GM18505 (cell line): ENCODE measurements at regions not wholly inside any gene's neighbourhood (a gene's known extent, or its start where the extent isn't known, plus 50 kb on each side); places are given as distances from the start of the nearest gene placed in this dataset.

Experiments
- ATAC-seq: cut with Tn5 transposase; IDR thresholded peaks from one replicate; pipeline ENCODE4 v1.9.1; 2021; ENCODE audit not compliant: unreplicated experiment
- POLR2A ChIP-seq: IDR thresholded peaks from 4 replicates; pipeline ENCODE4 v1.6.1; 2011; ENCODE audit warnings: borderline replicate concordance; ENCODE audit not compliant: insufficient read depth, insufficient read length; ENCODE audit errors: extremely low read depth

DNA sequence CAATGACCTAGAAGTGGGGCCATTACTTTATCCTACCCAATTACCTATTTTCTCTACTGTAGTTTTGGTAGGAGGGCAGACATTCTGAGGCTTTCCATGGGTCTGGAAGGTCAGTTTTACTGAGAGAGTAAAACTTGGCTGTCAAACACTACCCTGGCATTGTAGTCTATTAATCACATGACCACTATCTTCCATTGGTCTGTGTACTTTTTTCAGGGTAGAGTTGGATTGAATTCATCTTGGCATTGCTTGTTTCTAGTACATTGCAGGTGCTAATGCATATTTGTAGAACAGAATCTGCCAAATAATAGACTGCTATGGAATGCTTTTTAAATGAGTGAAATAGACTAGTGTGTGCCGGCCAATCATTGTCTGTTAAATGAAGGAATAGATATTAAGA, 271.9 kb downstream of the STIM2 start:
- ATAC-seq, result no peak
- TF ChIP-seq POLR2A, result no peak

DNA sequence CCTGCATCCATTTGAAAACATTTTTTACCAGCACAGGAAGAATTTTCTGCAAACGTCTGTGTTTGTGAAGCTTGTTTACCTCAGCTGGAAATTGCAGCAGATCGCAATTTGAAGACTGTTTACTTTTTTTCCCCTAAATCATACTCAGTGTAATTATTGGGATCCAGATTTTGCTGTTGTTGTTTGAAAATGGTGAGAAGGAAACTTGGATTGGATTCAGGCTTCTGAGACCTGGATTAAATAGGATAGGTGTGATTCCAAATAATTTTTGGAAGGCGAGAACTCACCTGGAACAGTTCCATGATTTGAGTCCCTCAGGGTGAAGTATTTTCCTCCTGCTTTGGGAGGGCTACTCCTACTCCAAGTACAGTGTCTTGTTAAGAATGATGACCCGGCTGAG, 279.8 kb downstream of the STIM2 start:
- no peak for ATAC-seq
- TF ChIP-seq POLR2A, result no peak

- no peak for TF ChIP-seq POLR2A
- ATAC-seq, result no peak
Measured at GRCh38 chr4:27141530-27141929, 280.9 kb downstream of the STIM2 start.

GRCh38 chr4:27142841-27143240, 282.2 kb downstream of the STIM2 start:
- TF ChIP-seq POLR2A, result no peak
- no peak for ATAC-seq

DNA sequence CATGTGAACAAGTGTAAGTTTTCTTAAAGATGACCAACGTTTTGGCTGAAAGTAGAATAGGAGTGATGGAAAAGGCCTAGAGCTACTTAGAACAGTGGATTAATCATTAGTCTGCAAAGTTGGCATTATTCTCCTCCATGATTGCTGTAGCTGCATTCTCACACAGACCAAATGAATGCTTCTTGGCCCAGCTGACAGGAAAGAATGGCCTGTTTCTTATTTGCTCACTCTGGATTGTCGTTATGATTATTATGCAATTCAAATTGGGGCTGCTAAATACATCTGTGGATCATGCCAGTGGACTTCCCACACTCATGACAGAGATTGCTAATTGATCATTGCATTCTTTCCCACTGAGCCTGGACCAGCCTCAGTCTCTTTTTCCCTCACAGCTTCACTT, 285.0 kb downstream of the STIM2 start:
- no peak for TF ChIP-seq POLR2A
- ATAC-seq, result no peak

DNA sequence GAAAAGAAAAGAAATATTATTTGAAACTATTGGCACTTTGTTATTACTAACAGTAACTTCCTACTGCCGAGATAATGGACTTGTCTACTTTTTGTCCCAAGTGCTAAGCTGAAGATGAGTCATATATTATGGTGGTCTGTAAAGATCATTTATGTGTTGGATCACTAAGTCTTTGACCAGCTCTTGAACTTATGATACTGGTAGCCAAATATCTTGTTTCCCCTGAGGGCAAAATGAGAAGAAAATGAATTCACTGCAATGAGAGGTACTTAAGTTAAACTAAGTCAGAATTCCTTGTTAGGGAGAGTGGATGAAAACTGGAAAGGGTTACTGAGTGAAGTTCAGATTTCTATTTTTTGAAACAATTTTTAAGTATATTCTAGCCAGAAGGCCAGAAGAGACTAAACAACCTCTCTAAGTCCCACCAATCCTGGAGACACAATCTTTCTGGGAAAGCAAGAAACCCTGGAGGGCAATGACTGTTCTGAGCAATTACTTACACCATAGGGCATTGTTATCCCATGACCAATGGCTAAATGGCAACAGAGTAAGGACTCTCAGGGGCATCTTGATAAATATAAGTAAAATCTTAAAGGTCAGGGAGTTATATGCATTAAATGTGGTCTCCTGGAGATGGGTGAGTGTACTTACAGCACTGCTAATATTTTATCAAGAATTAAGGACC, 287.7 kb downstream of the STIM2 start:
- no peak for TF ChIP-seq POLR2A
- ATAC-seq, result no peak

DNA sequence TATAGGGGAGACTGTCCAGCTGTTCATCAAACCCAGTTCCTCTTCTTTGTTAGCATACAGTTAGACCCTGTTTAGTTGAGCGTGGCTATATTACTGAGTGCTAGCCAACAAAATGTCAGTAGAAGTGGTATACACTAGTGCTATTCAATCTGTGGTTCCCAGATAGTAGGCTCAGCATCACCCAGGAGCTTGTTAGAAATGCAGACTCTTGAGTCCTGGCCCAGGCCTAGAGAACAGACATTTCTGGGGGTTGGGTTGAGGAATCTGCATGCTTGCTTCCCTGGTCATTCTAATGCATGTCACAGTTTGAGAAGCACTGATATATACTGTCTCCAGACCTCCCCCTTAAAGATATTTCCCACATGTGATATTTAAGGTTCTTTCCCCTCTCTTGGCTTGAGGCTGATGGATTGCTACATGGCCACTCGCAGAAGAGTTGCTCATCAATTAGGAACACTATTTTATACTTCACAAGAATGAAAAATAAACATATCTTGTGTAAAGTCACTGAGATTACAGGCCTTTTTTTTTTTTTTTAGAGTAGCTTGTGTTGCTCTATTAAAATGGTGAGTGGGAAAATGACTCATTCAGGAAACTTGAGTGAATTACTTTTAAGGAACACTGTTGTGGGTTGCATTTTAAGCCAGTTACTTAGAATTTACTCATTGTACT, 289.0 kb downstream of the STIM2 start:
- no peak for TF ChIP-seq POLR2A
- no peak for ATAC-seq

GRCh38 chr4:27152703-27153102, 292.1 kb downstream of the STIM2 start:
- ATAC-seq, result no peak
- TF ChIP-seq POLR2A, result no peak

DNA sequence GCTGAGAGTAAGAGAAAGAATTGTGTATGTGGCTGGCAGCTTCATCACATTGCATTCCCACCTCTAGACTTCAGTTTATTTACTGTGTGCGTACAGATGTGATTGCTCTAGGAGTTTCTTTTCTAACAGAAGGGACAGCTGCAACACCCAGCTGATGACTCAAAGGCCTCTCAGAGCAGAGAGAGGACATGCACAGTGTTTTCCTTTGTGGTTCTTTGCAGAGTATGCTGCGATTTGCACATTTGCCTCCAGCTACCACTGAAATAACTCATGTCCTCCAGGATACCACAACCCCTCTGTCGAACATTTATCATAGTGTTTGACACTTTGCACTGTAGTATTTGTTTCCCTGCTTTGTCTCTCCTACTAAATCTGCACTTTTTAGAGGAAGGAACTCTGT, 294.1 kb downstream of the STIM2 start:
- ATAC-seq, result no peak
- no peak for TF ChIP-seq POLR2A

DNA sequence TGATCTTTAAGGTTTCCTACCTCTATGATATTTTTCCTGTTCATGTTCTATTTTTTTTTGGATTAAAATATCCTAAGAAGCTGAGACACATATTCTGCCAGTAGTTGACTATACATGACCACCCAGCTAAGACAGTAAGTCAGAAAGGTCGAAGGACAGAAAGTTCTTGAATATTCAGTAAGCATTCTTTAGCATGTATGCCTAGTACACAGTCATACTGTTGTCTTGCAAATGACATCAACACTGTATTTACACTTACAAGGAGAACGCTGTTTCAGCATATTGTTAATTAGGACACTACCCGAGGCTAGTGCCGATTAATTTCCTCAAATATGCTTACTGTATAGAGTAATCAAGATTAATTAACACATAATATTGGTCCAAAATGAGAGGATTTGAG, 300.6 kb downstream of the STIM2 start:
- no peak for ATAC-seq
- no peak for TF ChIP-seq POLR2A

DNA sequence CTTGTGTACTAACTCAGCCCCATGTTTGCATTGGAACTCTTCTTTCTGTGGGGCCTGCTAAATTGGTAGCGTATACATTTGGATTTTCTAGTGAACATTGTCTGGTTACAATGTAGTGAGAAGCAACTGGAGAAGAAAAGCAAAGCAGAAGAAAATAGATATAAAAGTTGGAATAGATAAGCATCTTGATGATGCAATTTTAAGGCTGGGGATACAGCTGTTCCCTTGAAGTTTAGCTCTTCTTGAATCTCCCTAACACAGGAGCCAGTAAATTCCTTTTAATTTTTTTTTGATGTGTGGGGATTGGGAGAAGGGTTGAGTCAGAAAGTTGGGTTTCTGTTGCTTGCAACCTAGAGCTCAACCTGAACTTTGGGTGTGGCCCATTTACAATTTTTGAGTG, 308.1 kb downstream of the STIM2 start:
- no peak for ATAC-seq

GRCh38 chr4:27173280-27173679, 312.6 kb downstream of the STIM2 start:
- no peak for ATAC-seq

More for the DNA sequence above, 308.1 kb downstream of the STIM2 start:
- no peak for TF ChIP-seq POLR2A

GRCh38 chr4:27176400-27176799, 315.8 kb downstream of the STIM2 start:
- no peak for ATAC-seq
- TF ChIP-seq POLR2A, result no peak

More at GRCh38 chr4:27173280-27173679, 312.6 kb downstream of the STIM2 start:
- TF ChIP-seq POLR2A, result no peak

DNA sequence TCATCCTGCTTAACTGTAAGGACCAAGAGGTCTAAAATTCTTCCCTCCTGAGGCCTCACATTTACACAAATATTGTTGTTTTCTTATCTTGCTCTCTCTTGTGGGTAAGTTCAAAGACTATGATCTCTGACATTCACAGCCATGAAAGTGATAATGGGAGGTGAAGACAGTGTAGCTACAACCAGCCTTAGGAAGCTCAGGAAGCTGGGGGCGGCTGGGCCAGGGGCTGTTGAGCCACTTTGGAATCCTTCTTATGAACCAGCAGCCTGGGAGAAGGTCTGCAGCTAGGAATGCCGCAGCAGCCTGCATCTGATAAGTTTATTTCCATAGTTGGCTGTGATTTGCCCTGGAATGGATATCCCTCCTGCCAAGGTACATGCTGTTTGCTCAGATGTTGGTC, 316.2 kb downstream of the STIM2 start:
- TF ChIP-seq POLR2A, result no peak
- ATAC-seq, result no peak
